B cell (primary cell): ENCODE measurements at regions not wholly inside any gene's neighbourhood (a gene's known extent, or its start where the extent isn't known, plus 50 kb on each side); places are given as distances from the start of the nearest gene placed in this dataset.

Source experiments
- ATAC-seq: fragments of 200-7000 bp; cut with Tn5 transposase; one replicate; pipeline ENCODE4 v1.10.0; 2021; ENCODE audit warnings: low read depth, mild to moderate bottlenecking, moderate number of reproducible peaks, moderate library complexity
- CTCF ChIA-PET: fragments of 350-600 bp; sonication (Branson Sonifier 250); formaldehyde crosslinking; loops from one replicate; lab custom pipeline; 2021; ENCODE audit warnings: antibody characterized with exemption, inconsistent platforms; lab: Charles Lee
- POLR2A ChIA-PET: fragments of 350-600 bp; sonication (Branson Sonifier 250); formaldehyde crosslinking; loops from one replicate; lab custom pipeline; 2021; ENCODE audit warnings: antibody characterized with exemption; lab: Charles Lee
- DNase-seq: peaks from one replicate; pipeline ENCODE4 v3.0.0; 2013
- H2AFZ ChIP-seq: 2 replicates; pipeline ENCODE4 v1.6.1; 2012; ENCODE audit warnings: mild to moderate bottlenecking, low read depth, low read length; ENCODE audit not compliant: insufficient read depth, poor library complexity, severe bottlenecking
- H3K27ac ChIP-seq, 2 donors: 1 replicate in 1 of 2; 2 replicates in 1 of 2; pipeline ENCODE4 v1.5.1; 2012 to 2013; ENCODE audit warnings: low read length in 2 of 2, mild to moderate bottlenecking in 2 of 2, moderate library complexity in 1 of 2
- H3K27me3 ChIP-seq, 4 experiments: fragments of 200-600 bp in 1 of 4; sonication (generic) in 1 of 4; replicated peaks in 1 of 4; 1 replicate in 2 of 4; 2 replicates in 2 of 4; pipeline versions ENCODE4 v1.6.1 to v1.7.0; 2013 to 2016; ENCODE audit warnings: low read length in 3 of 4, mild to moderate bottlenecking in 2 of 4, mixed read lengths in 1 of 4, moderate library complexity in 1 of 4; ENCODE audit not compliant: insufficient read depth in 4 of 4, control insufficient read depth in 3 of 4; ENCODE audit errors: control extremely low read depth in 1 of 4
- H3K36me3 ChIP-seq, 2 experiments: replicated peaks in 1 of 2; 1 replicate in 1 of 2; 2 replicates in 1 of 2; pipeline versions ENCODE4 v1.6.1 to v1.7.1; 2013; ENCODE audit warnings: low read length in 1 of 2; ENCODE audit not compliant: insufficient read depth in 2 of 2, control insufficient read depth in 1 of 2; ENCODE audit errors: control extremely low read depth in 1 of 2, extremely low read depth in 1 of 2
- H3K4me1 ChIP-seq, 2 donors: fragments of 200-600 bp in 1 of 2; sonication (generic) in 1 of 2; 1 replicate in 1 of 2; 2 replicates in 1 of 2; pipeline versions ENCODE4 v1.5.1 to v1.6.1; 2013 to 2017; ENCODE audit warnings: low read length in 2 of 2; ENCODE audit not compliant: control insufficient read depth in 2 of 2, insufficient read depth in 2 of 2
- H3K4me2 ChIP-seq: replicated peaks from 2 replicates; pipeline ENCODE3; 2012; ENCODE audit warnings: mild to moderate bottlenecking, low read depth, low read length; ENCODE audit not compliant: poor library complexity, severe bottlenecking
- H3K4me3 ChIP-seq, 5 experiments: fragments of 200-600 bp in 1 of 5; sonication (generic) in 1 of 5; 1 replicate in 3 of 5; 2 replicates in 2 of 5; pipeline versions ENCODE4 v1.5.1 to v1.7.0; 2011 to 2016; ENCODE audit warnings: low read length in 4 of 5, mild to moderate bottlenecking in 4 of 5, low read depth in 2 of 5, control low read depth in 1 of 5, moderate library complexity in 1 of 5; ENCODE audit not compliant: insufficient read depth in 1 of 5; ENCODE audit errors: control extremely low read depth in 1 of 5, extremely low read depth in 1 of 5
- H3K79me2 ChIP-seq: fragments of 200-600 bp; sonication (generic); one replicate; pipeline ENCODE4 v1.6.0; 2016; ENCODE audit warnings: low read length; ENCODE audit not compliant: control insufficient read depth, insufficient read depth
- H3K9ac ChIP-seq: fragments of 200-600 bp; sonication (generic); 2 replicates; pipeline ENCODE4 v1.6.1; 2017; ENCODE audit warnings: mild to moderate bottlenecking, low read length, moderate library complexity
- H3K9me3 ChIP-seq, 3 donors: one replicate each; pipeline versions ENCODE4 v1.6.1 to v1.7.1; 2013; ENCODE audit warnings: low read length in 2 of 3; ENCODE audit not compliant: control insufficient read depth in 2 of 3, insufficient read depth in 1 of 3; ENCODE audit errors: control extremely low read depth in 1 of 3
- H4K20me1 ChIP-seq: 2 replicates; pipeline ENCODE4 v1.6.0; 2012; ENCODE audit warnings: mild to moderate bottlenecking, low read length; ENCODE audit not compliant: insufficient read depth, control insufficient read depth, poor library complexity, severe bottlenecking
- H3K27ac Mint-ChIP-seq: one replicate; pipeline ENCODE4 v1.8.0; 2021; ENCODE audit warnings: mixed read lengths
- H3K27me3 Mint-ChIP-seq: one replicate; pipeline ENCODE4 v1.8.0; 2021; ENCODE audit warnings: mixed read lengths
- H3K4me1 Mint-ChIP-seq: one replicate; pipeline ENCODE4 v1.8.0; 2021; ENCODE audit warnings: mixed read lengths
- H3K4me3 Mint-ChIP-seq: one replicate; pipeline ENCODE4 v1.8.0; 2021; ENCODE audit warnings: mixed read lengths
- H3K9me3 Mint-ChIP-seq: one replicate; pipeline ENCODE4 v1.8.0; 2022; ENCODE audit warnings: mixed read lengths; ENCODE audit not compliant: insufficient read depth
- CTCF ChIP-seq: fragments of 200-600 bp; IDR thresholded peaks from one replicate; pipeline ENCODE4 v1.8.0; 2022; ENCODE audit warnings: antibody characterized with exemption, mild to moderate bottlenecking
- EZH2 ChIP-seq: IDR thresholded peaks from 2 replicates; pipeline ENCODE4 v1.6.1; 2012; ENCODE audit warnings: borderline replicate concordance, low read depth, mild to moderate bottlenecking, moderate library complexity, low read length; ENCODE audit not compliant: insufficient read depth, poor library complexity, severe bottlenecking
- WGBS: methylation state at CpG from one replicate; pipeline ENCODE4 v1.1.5; 2013; ENCODE audit warnings: missing lambda C conversion rate; ENCODE audit not compliant: insufficient coverage; 5-methylcytosine and 5-hydroxymethylcytosine counted together
- intact Hi-C: fragments of 100-400 bp; cut with micrococcal nuclease; formaldehyde crosslinking; loops from one replicate; pipeline ENCODE4 v1.10.0; 2022

DNA sequence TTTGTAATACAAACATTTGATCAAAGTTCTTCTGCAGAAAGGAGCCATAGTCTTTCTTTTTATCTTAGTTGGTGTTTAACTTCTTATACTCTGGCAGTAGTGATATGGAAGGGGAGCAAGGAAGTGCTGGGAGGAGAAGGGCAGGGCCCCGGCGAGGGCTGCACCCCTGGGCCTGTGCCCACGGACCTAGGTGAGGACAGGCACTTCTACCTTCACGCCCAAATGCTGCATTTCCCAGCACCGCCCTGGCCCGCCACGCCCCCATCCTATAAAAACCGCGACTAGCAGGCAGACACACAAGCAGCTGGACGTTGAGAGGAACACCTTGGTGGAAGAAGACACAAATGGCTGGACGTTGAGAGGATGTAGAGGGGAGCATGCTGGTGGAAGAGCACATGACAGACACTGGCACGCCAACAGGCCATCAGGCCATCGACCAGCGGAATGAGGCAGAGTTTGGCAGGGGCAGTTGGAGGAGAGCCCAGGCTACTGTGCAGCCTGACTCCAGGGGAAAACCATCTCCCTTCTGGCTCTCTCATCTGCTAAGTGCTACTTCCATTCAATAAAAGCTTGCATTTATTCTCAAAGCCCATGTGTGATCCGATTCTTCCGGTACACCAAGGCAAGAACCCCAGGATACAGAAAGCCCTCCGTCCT is 81.5 kb upstream of the C9orf72 start:
- intact Hi-C loops = no loop called here
- Histone ChIP-seq H2AFZ (no peak overlapping the region), H3K4me1 (no peaks in the 10 kb centered on the region), H3K4me2 (no peak overlapping the region), H3K4me3 (no peak overlapping the region), H3K9me3 (no peaks in the 10 kb centered on the region), H4K20me1 (no peaks in the 10 kb centered on the region), H3K36me3 (no peaks in the 10 kb centered on the region), H3K9ac (no peak overlapping the region), H3K27ac (no peak overlapping the region), H3K27me3 (no peaks in the 10 kb centered on the region), H3K79me2 (no peaks in the 10 kb centered on the region)
- CTCF ChIA-PET = no interaction called here
- Mint-ChIP-seq H3K4me3 (no peak overlapping the region), H3K4me1 (peaks cover 4% of the 10 kb centered on the region), H3K9me3 (no peaks in the 10 kb centered on the region), H3K27me3 (peaks cover 8% of the 10 kb centered on the region), H3K27ac (no peak overlapping the region)
- DNase-seq = no peak
- no peak for ATAC-seq
- no peak for TF ChIP-seq CTCF
- TF ChIP-seq EZH2 = no peak
- POLR2A ChIA-PET = no interaction called here
- WGBS = 95% methylated on average over 17 of the region's 17 CpGs

DNA sequence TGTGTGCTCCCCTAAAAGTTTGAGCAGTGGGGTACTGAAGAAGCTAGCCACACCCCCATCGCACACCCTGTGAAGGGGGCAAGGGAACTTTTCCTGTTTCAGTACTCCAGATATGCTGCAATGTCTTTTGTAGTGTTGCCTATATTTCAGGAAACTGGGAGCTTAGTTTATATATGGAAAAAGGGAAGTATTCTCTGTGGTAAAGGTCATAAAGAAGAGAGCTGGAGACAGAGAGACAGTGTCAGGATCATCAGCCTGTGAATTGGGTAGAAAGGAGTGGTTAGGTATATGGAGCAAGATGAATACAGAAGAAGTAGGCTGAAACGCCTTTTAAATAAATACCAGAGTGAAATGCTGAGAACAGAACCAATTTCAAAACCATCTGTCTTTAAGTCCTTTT is 82.2 kb upstream of the C9orf72 start:
- intact Hi-C loops = no loop called here
- H3K9me3 ChIP-seq = no peaks in the 10 kb centered on the region
- no peaks in the 10 kb centered on the region for H3K9me3 Mint-ChIP-seq

More for the DNA sequence above, 82.2 kb upstream of the C9orf72 start:
- no peak for ATAC-seq
- Histone ChIP-seq H2AFZ (no peak overlapping the region), H3K36me3 (no peaks in the 10 kb centered on the region), H3K79me2 (no peaks in the 10 kb centered on the region), H3K4me2 (no peak overlapping the region), H3K9ac (no peak overlapping the region), H3K4me3 (no peak overlapping the region), H3K27ac (no peak overlapping the region), H4K20me1 (no peaks in the 10 kb centered on the region), H3K27me3 (no peaks in the 10 kb centered on the region), H3K4me1 (no peaks in the 10 kb centered on the region)
- Mint-ChIP-seq H3K4me3 (no peak overlapping the region), H3K27me3 (peaks cover 8% of the 10 kb centered on the region), H3K4me1 (peaks cover 4% of the 10 kb centered on the region), H3K27ac (no peak overlapping the region)
- POLR2A ChIA-PET = no interaction called here
- CTCF ChIA-PET = no interaction called here
- no peak for TF ChIP-seq CTCF
- no peak for TF ChIP-seq EZH2
- no CpG with 5 or more reads among the region's 2 CpGs for WGBS
- DNase-seq = no peak
